ENCODE measurements at regions not wholly inside any gene's neighbourhood (a gene's known extent, or its start where the extent isn't known, plus 50 kb on each side); places are given as distances from the start of the nearest gene placed in this dataset.

DNA sequence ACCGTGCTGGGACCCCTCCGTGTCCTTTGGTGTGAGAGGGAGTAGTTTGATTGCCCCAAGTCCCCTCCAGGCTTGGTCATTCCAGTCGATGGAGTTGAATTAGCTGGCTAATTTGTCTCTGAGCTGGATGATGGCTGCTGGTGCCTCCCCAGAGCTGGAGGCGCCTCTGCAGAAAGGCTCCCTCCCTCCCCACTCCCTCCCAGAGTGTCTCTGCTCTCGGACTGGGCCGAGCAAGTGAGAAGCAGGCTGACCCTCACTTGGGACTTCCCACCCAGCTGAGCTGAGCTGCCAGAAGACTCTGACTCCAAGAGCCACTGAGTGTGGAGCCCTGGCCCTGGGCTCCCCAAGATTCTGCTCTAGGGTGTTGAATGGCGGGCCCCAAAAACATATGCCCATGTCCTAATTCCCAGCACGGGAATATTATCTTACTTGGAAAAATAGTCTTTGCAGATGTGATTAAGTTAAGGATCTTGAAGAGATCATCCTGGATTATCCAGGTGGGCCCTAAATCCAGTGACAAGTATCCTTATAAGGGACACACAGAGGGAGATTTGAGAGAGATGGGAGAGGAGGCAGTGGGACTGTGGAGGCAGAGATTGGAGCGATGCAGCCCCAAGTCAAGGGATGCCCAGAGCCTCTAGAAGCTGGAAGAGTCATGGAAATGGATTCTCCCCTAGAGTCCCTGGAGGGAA lies 60.7 kb upstream of the TLE3 start:
- no peak for DNase-seq (ENCODE audit: low spot score)

DNA sequence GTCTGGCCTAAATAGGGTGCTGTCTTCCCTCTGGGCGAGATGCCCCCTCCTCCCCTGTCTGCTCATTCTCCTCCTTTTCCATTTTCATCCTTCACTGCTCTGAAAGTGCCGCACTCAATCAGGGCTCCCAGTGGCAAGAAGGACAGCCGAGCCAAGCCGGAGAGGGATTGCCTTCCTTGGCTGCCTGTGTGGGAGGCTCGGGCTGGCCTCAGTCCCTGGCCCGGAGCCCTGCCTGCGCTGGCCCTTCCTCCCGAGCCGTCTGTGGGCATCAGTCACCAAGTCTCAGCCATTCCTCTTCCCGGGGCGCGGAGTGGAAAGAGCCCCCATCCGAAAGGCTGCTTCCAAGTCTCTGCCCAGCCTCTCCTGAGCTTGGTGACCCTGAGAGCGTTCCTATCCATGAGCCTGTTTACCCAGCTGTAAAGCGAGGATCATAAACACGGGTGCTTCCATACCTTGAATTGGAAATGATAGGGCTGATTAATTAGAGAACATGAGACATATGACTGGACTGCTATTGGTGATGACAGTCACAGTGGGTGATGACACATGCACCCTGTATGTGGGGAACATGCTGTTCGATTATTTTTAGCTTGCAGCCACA lies 59.1 kb upstream of the TLE3 start:
- DNase-seq (ENCODE audit: low spot score): peak; percentile 60

DNA sequence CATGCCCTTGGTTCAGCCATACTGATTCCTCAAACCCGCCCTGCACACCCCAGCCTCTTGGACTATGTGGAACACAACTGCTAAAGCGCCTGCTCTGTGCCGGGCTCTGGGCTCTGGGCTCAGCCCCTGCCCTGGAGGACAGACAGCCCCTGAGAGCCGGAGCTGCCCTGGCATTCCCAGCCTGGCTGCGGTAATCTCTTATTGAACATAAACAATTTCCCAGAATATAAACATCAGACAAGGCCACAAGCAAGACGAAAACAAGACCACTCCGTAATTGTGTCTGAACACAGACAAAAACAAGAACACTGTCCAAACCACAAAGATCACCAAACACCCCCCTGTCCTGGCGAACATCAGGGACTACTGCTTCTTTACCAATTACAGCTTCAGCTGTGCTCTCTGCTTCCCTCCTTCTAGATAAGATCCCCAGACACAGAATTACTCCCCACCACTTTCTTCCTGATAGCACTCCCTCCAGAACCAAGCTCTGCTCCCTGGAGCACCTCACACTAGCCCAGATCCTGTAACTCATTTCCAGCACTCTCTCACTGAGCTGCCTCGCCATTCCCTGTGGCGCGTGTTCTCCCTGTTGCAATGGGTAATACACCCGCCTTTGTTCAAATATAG lies 57.1 kb upstream of the TLE3 start:
- no peak for DNase-seq (ENCODE audit: low spot score)

DNA sequence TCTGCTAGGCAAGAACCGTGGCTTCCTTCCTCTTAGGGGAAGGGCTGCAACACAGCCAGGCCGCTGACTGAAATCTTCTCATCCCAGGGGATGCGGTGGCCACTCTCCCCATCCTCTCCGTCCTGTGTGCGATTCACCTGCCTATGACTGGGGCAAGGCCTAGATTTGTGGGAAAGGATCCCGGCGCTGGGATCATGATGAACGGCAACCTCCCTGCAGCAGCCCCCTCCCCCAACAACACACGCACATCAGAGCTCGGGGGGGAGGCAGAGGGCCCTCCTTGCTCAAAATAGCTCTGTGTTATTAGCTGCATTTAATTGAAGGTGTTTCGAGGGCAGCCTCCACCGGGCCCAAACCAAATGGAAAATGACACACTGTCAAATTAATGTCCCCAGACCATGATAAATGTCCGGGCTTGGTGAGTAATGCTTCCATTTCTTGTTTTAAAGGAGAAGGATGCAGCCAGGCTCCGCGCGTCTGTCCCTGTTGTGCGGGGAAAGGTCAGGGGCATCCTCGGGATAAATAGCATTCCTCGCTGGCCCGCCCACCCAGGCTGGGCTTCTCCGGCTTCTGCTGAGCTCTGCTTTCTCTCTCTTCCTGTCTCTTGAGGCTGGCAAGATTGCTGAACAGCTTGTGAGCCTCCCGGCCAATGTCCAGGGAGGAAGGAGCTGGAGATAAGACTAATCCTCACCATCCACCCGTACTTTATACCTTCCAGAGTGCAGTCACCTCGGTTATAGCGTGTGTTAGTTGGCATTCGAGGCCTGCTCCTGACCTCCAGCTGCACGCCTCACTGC lies 56.4 kb upstream of the TLE3 start:
- DNase-seq (ENCODE audit: low spot score): peak; percentile 29

DNA sequence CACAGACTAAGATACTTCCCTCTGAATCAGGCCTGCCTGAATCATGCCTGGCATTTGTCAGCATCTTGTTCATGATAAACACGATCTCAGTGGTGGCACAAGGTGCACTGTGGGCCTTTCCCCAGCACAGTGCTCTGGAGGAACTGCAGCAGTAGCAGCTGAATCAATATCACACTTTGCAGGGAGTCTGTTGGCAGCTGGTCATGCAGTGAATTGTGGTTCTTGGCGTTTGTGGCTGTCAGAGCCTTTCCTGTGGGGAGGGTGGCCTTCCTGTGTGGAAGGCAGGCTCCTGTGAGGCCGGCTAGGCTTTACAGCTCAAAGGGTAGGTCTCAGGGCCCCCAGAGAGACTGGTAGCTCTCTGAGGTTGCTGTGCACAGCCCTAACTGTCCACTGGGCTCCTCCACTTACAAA lies 54.4 kb upstream of the TLE3 start:
- DNase-seq (ENCODE audit: low spot score): no peak

DNA sequence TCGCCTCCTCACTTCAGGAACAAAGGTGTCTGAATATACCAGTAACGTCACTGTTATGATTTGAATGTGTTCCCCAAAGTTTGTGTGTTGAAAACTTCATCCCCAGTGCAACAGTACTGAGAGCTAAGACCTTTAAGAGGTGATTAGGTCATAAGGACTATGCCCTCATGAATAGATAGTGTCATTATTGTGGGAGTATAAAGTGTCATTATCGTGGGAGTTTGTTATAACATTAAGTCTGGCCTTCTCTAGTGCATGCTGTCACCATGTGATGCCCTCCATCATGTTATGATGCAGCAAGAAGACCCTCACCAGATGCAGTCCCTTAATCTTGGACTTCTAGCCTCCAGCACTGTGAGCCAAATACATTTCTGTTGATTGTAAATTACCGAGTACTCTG lies 53.7 kb upstream of the TLE3 start:
- no peak for DNase-seq (ENCODE audit: low spot score)

DNA sequence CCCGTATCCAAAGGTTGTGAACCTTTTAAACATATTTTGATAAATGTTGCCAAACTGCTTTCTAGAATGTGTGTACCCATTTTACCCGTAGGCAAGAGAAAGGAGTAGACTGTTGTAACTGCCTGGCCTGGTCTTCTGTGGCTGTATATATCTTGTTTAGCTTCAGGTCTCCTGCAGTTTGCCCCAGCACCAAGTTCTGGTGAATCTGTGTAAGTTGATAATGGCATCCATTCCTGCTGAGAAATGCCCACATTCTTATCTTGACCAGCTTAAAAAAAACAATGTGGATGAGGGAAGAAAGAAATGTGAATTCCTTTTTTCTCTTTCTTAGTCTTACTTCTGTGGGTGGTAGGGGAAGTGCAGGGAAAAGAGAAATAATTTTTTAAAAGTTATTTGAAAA lies 53.3 kb upstream of the TLE3 start:
- no peak for DNase-seq (ENCODE audit: low spot score)

DNA sequence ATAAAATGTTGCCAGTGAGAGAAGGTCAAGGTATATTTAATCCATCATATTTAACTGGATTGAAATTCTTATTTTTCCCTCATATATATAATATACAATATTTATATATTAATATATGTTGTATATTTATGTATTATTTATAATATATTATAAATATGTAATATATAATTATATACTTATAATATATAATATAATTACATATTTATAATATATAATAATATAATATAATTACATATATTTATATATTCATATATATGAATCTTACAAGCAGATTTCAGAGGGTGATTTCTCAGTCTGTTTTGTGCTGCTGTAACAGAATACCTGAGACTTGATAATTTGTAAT lies 52.7 kb upstream of the TLE3 start:
- DNase-seq (ENCODE audit: low spot score): no peak

DNA sequence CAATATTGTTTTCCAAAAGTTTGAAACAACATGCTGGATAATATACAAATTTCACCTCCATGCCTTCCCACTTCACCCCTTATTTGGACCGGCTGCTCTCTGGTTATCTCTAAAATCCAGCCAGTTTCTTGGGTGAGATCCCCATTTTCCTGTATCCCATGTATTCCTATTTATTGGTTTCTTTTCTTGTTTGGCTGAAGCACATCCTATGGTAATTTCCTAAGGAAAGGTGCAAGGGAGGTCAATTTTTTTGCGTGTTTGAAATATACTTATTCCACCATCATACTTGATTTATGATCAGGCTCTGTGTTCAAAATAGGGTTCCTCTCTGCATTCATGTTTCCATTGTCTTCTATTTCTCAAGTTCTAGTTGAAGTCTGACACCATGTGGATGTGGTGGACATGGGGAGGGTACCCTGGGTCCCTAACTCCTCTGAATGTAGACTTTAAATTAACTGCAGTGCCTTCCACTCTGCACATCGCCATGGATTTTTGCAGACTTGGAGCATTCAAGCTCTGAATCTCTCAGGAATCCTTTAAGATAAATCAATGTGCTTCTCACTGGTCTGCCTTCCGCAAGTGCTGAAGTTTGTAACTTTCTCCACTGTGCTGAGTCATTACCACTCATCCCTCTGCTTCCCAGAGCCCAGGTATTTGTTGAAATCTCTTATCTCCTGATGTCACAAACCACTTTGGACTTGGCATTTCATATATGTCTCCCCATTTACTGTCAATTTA lies 52.1 kb upstream of the TLE3 start:
- DNase-seq (ENCODE audit: low spot score): no peak

DNA sequence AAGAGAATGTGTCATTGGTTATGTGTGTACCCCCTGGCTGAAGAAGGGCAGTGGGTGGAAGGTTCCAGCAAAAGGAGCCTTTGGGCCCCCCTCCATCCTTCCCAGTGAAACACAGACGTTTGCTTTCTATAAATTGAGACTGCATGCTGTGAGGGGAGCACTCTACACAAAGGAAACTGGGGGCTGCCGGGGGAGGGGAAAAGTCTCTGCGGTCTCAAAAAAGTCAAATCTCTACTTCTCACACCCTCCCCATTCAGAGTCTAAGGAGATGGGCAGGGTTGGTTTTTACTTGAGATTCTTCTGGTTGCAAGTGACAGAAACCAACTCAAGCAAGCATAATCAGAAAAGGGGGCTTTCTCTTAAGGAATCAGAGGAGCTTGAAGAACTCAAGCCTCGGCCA lies 50.1 kb upstream of the TLE3 start:
- DNase-seq (ENCODE audit: low spot score): no peak

Data from hepatic stellate cell (primary cell).